Esophagus squamous epithelium (tissue), 4 donors: ENCODE measurements at regions not wholly inside any gene's neighbourhood (a gene's known extent, or its start where the extent isn't known, plus 50 kb on each side); places are given as distances from the start of the nearest gene placed in this dataset.

ENCODE experiments used
- CTCF ChIP-seq, 6 experiments: fragments of 450-650 bp in 4 of 6; fragments of 200-600 bp in 2 of 6; sonication (generic) in 2 of 6; IDR thresholded peaks; one replicate each; pipeline ENCODE4 v1.5.1; 2016 to 2019; ENCODE audit warnings: antibody characterized with exemption in 6 of 6, mild to moderate bottlenecking in 4 of 6, moderate library complexity in 4 of 6
- POLR2A ChIP-seq, 4 donors: fragments of 450-650 bp; IDR thresholded peaks; one replicate each; pipeline ENCODE4 v1.6.1; 2017; ENCODE audit warnings: antibody characterized with exemption in 4 of 4, mild to moderate bottlenecking in 4 of 4, moderate library complexity in 3 of 4

GRCh38 chr3:153614140-153614539 is 452.1 kb downstream of the RAP2B start:
- TF ChIP-seq CTCF (IDR thresholded peaks at IDR 0.05) (no peak), POLR2A (IDR thresholded peaks at IDR 0.05) (no peak)
